ENCODE measurements at regions not wholly inside any gene's neighbourhood (a gene's known extent, or its start where the extent isn't known, plus 50 kb on each side); places are given as distances from the start of the nearest gene placed in this dataset.

DNA sequence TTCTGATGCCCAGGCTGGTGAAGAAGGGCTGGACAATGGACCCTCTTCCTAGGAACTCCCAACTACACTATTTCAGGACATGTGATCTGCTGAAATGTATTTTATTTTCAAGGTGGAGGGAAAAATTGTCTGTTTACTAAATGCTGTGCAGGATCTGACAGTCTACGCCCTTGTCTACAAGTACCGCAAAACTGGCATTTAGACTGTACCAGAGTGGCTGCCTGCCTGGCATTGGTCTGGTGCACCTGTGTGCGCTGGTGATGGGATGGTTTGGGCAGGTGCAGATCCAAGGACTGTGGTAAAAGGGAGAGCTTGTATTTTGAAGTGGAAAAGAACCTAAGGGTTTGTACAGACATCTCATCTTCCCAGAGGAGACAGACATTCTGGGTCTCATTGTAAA, 79.7 kb downstream of the AIPL1 start:
- ChIA-PET CTCF (no interaction called here), POLR2A (no interaction called here)
- Mint-ChIP-seq H3K36me3 (no peaks in the 10 kb centered on the region), H3K27ac (no peak overlapping the region), H3K9me3 (no peaks in the 10 kb centered on the region), H3K4me1 (no peaks in the 10 kb centered on the region), H3K4me3 (no peak overlapping the region), H3K27me3 (ENCODE audit: low read depth) (peaks cover 2% of the 10 kb centered on the region; the same call in 1 of the 2 replicates)
- TF ChIP-seq NR3C1 (CRISPR knock-in tag; conservative IDR thresholded peaks at IDR 0.05; ENCODE audit: low read depth) = no peak
- TF ChIP-seq RORB (CRISPR knock-in tag; IDR thresholded peaks at IDR 0.05) = no peak
- no peak for TF ChIP-seq ZNF219 (CRISPR knock-in tag; IDR thresholded peaks at IDR 0.05; ENCODE audit: borderline replicate concordance)
- TF ChIP-seq, protein P1, sequence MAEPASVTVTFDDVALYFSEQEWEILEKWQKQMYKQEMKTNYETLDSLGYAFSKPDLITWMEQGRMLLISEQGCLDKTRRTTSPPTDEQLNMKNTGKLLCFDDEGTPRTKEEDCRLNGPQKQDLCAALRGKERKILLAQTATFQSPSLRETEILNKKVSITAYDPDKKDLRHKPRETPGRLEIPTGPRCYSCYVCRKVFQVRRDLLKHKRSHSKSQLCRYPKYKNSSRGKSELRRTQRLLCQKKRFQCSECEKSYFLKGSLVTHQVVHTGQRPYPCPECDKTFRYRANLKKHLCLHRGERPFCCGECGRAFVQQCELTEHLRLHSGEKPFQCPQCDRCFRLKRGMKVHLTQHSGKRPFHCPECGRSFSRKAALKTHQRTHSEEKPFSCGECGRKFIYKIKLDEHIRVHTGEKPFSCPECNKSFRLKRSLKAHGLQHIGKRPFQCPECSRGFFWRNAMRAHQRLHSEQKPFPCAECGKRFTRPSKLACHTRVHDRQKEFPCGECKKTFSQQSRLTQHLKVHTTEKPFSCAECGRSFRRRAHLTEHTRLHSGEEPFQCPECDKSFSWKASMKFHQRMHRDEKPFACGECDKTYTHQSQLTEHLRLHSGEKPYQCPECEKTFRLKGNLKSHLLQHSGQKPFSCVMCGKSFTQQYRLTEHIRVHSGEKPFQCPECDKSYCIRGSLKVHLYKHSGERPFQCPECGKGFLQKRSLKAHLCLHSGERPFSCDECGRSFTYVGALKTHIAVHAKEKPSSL (CRISPR knock-in tag; conservative IDR thresholded peaks at IDR 0.05) = no peak
- no peak for TF ChIP-seq PRRX2 (CRISPR knock-in tag; IDR thresholded peaks at IDR 0.05)
- no peak for TF ChIP-seq NFYB (CRISPR knock-in tag; conservative IDR thresholded peaks at IDR 0.05; ENCODE audit: low read depth)
- TF ChIP-seq JUN (CRISPR knock-in tag; IDR thresholded peaks at IDR 0.05) = no peak
- TF ChIP-seq MYBL2 (CRISPR knock-in tag; IDR thresholded peaks at IDR 0.05) = no peak
- TF ChIP-seq TCF7 (CRISPR knock-in tag; IDR thresholded peaks at IDR 0.05; ENCODE audit: low read depth) = no peak
- TF ChIP-seq, protein P2, sequence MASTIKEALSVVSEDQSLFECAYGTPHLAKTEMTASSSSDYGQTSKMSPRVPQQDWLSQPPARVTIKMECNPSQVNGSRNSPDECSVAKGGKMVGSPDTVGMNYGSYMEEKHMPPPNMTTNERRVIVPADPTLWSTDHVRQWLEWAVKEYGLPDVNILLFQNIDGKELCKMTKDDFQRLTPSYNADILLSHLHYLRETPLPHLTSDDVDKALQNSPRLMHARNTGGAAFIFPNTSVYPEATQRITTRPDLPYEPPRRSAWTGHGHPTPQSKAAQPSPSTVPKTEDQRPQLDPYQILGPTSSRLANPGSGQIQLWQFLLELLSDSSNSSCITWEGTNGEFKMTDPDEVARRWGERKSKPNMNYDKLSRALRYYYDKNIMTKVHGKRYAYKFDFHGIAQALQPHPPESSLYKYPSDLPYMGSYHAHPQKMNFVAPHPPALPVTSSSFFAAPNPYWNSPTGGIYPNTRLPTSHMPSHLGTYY (CRISPR knock-in tag; IDR thresholded peaks at IDR 0.05) = no peak
- TF ChIP-seq ZNF263 (CRISPR knock-in tag; IDR thresholded peaks at IDR 0.05; ENCODE audit: low read depth) = no peak
- TF ChIP-seq NR2C2 (CRISPR knock-in tag; IDR thresholded peaks at IDR 0.05) = no peak
- TF ChIP-seq, protein P3, sequence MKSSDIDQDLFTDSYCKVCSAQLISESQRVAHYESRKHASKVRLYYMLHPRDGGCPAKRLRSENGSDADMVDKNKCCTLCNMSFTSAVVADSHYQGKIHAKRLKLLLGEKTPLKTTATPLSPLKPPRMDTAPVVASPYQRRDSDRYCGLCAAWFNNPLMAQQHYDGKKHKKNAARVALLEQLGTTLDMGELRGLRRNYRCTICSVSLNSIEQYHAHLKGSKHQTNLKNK (CRISPR knock-in tag; IDR thresholded peaks at IDR 0.05) = no peak
- TF ChIP-seq, protein P4, sequence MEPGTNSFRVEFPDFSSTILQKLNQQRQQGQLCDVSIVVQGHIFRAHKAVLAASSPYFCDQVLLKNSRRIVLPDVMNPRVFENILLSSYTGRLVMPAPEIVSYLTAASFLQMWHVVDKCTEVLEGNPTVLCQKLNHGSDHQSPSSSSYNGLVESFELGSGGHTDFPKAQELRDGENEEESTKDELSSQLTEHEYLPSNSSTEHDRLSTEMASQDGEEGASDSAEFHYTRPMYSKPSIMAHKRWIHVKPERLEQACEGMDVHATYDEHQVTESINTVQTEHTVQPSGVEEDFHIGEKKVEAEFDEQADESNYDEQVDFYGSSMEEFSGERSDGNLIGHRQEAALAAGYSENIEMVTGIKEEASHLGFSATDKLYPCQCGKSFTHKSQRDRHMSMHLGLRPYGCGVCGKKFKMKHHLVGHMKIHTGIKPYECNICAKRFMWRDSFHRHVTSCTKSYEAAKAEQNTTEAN (CRISPR knock-in tag; IDR thresholded peaks at IDR 0.05) = no peak
- TF ChIP-seq SP1 (CRISPR knock-in tag; conservative IDR thresholded peaks at IDR 0.05) = no peak
- TF ChIP-seq, protein P5, sequence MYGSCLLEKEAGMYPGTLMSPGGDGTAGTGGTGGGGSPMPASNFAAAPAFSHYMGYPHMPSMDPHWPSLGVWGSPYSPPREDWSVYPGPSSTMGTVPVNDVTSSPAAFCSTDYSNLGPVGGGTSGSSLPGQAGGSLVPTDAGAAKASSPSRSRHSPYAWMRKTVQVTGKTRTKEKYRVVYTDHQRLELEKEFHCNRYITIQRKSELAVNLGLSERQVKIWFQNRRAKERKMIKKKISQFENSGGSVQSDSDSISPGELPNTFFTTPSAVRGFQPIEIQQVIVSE (CRISPR knock-in tag; IDR thresholded peaks at IDR 0.05; ENCODE audit: borderline replicate concordance) = no peak
- no peak for TF ChIP-seq CBFB (CRISPR knock-in tag; IDR thresholded peaks at IDR 0.05; ENCODE audit: low read depth)
- TF ChIP-seq TEAD1 (CRISPR knock-in tag; IDR thresholded peaks at IDR 0.05) = no peak
- TF ChIP-seq, protein P6, sequence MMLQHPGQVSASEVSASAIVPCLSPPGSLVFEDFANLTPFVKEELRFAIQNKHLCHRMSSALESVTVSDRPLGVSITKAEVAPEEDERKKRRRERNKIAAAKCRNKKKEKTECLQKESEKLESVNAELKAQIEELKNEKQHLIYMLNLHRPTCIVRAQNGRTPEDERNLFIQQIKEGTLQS (CRISPR knock-in tag; conservative IDR thresholded peaks at IDR 0.05) = no peak
- ATAC-seq (no peak), DNase-seq (ENCODE audit: low spot score) (no peak)

DNA sequence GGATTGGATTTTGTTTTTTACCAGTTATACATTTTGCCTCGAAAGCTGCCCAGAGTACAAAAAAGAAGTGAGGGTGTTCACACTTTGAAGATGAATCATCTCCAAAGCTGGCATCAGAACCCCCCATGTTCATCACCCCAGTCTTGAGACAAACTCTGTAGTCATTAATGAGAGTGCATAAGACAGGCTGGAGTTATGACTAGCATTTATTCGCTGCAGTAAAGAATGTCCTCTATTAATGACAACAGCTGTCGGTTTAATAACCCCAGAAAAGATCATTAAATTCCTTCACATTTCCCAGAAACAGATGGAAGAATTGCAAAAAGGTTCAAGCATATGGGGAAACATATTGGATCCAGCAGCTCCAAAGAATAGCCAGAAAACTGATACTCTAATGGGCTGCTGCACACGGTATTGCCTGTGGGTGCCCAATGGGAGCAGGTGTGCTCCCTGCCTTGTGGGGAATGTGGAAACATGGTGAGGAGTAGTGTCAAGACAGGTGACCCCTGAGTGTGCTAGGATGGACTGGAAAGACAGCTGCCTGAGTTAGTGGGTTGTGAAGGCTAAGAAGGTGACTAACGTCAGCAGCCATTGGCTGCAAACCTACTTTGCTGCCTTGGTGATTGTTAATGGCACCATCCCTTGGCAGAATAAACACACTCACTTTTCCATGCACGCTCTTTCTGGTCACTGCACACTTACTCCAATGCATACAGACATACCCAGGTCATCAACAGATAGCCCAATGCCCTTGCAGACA, 81.9 kb downstream of the AIPL1 start:
- ATAC-seq (no peak), DNase-seq (ENCODE audit: low spot score) (no peak)
- H3K36me3 Mint-ChIP-seq = no peaks in the 10 kb centered on the region
- POLR2A ChIA-PET = no interaction called here
- H3K27me3 Mint-ChIP-seq (ENCODE audit: low read depth) = no peaks in the 10 kb centered on the region; the same call in 1 of the 2 replicates
- H3K4me3 Mint-ChIP-seq = no peak overlapping the region
- no peaks in the 10 kb centered on the region; the same call in 1 of the 2 replicates for H3K4me1 Mint-ChIP-seq
- no peak overlapping the region for H3K27ac Mint-ChIP-seq
- CTCF ChIA-PET = interaction anchor here (0.5 kb wide), 1 partner anchor 1465 kb away, joined by 5 read pairs; no protein-coding TSS in a partner anchor
- H3K9me3 Mint-ChIP-seq = no peaks in the 10 kb centered on the region
- TF ChIP-seq, protein P3 (CRISPR knock-in tag; IDR thresholded peaks at IDR 0.05) = no peak
- no peak for TF ChIP-seq FOXJ3 (CRISPR knock-in tag; IDR thresholded peaks at IDR 0.05; ENCODE audit: borderline replicate concordance)
- TF ChIP-seq ZNF232 (CRISPR knock-in tag; IDR thresholded peaks at IDR 0.05) = no peak
- TF ChIP-seq ZNF671 (CRISPR knock-in tag; IDR thresholded peaks at IDR 0.05) = no peak
- no peak for TF ChIP-seq ESRRA (CRISPR knock-in tag; IDR thresholded peaks at IDR 0.05; ENCODE audit: borderline replicate concordance)
- TF ChIP-seq NFE2L1 (CRISPR knock-in tag; IDR thresholded peaks at IDR 0.05) = no peak
- no peak for TF ChIP-seq EMX1 (CRISPR knock-in tag; IDR thresholded peaks at IDR 0.05)
- TF ChIP-seq, protein P7, sequence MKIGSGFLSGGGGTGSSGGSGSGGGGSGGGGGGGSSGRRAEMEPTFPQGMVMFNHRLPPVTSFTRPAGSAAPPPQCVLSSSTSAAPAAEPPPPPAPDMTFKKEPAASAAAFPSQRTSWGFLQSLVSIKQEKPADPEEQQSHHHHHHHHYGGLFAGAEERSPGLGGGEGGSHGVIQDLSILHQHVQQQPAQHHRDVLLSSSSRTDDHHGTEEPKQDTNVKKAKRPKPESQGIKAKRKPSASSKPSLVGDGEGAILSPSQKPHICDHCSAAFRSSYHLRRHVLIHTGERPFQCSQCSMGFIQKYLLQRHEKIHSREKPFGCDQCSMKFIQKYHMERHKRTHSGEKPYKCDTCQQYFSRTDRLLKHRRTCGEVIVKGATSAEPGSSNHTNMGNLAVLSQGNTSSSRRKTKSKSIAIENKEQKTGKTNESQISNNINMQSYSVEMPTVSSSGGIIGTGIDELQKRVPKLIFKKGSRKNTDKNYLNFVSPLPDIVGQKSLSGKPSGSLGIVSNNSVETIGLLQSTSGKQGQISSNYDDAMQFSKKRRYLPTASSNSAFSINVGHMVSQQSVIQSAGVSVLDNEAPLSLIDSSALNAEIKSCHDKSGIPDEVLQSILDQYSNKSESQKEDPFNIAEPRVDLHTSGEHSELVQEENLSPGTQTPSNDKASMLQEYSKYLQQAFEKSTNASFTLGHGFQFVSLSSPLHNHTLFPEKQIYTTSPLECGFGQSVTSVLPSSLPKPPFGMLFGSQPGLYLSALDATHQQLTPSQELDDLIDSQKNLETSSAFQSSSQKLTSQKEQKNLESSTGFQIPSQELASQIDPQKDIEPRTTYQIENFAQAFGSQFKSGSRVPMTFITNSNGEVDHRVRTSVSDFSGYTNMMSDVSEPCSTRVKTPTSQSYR (CRISPR knock-in tag; IDR thresholded peaks at IDR 0.05) = no peak
- TF ChIP-seq TCF7 (CRISPR knock-in tag; IDR thresholded peaks at IDR 0.05; ENCODE audit: low read depth) = no peak
